Adrenal gland (tissue), 5 donors: ENCODE measurements at regions not wholly inside any gene's neighbourhood (a gene's known extent, or its start where the extent isn't known, plus 50 kb on each side); places are given as distances from the start of the nearest gene placed in this dataset.

Source experiments
- CTCF ChIP-seq, 6 experiments: fragments of 450-650 bp in 4 of 6; fragments of 200-600 bp in 2 of 6; sonication (generic) in 1 of 6; IDR thresholded peaks; 1 replicate in 5 of 6; 2 replicates in 1 of 6; pipeline versions ENCODE4 v1.5.1 to v1.8.0; 2016 to 2021; ENCODE audit warnings: antibody characterized with exemption in 6 of 6, mild to moderate bottlenecking in 2 of 6, moderate library complexity in 1 of 6
- POLR2A ChIP-seq, 2 donors: fragments of 450-650 bp; IDR thresholded peaks; one replicate each; pipeline ENCODE4 v1.6.1; 2017; ENCODE audit warnings: antibody characterized with exemption in 2 of 2, mild to moderate bottlenecking in 2 of 2, moderate library complexity in 1 of 2
- donor health status: DM: no; HTN: no; CAD: no.

DNA sequence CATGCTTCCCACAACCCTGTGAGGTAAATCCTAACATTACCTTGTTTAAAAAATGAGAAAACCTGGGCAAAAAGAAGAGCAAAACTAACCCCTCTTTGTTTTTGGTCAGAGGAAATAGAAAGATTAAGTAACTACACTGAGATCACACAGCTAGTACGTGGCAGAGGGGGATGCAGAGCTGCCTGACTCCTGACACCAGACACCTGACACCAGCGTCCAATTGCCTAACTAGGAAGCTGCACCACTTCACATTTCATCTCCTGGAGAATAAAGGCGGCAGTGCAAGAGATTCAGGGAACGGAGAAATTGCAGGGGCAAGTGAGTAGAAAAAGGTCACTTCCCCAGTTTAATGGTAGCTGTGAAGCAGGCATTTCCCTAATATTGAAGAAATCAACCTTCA is 229.3 kb upstream of the PTBP2 start:
- TF ChIP-seq CTCF (IDR thresholded peaks at IDR 0.05): no peak
- TF ChIP-seq POLR2A (IDR thresholded peaks at IDR 0.05): no peak
